Left lung (tissue), 4 donors: ENCODE measurements at regions not wholly inside any gene's neighbourhood (a gene's known extent, or its start where the extent isn't known, plus 50 kb on each side); places are given as distances from the start of the nearest gene placed in this dataset.
"Not testable (repeated sequence)": the region's sequence is repeated elsewhere in the genome, so short reads cannot be mapped to it uniquely, and the experiment has no call there.

Experiments
- ATAC-seq: fragments of 200-7000 bp; cut with Tn5 transposase; one replicate; pipeline ENCODE4 v1.9.1; 2020; ENCODE audit warnings: moderate library complexity
- DNase-seq, 4 donors: peaks; one replicate each; pipeline ENCODE4 v3.0.0-alpha.2; 2013 to 2020
- H3K27ac ChIP-seq, 2 donors: fragments of 200-600 bp; sonication (generic) in 1 of 2; one replicate each; pipeline versions ENCODE4 v1.5.0 to v1.8.0; 2020 to 2021
- H3K27me3 ChIP-seq, 2 donors: fragments of 200-600 bp; sonication (generic) in 1 of 2; one replicate each; pipeline versions ENCODE4 v1.5.0 to v1.8.0; 2020 to 2021
- H3K36me3 ChIP-seq, 2 donors: fragments of 200-600 bp; sonication (generic) in 1 of 2; one replicate each; pipeline versions ENCODE4 v1.5.0 to v1.8.0; 2020 to 2021
- H3K4me1 ChIP-seq, 2 donors: fragments of 200-600 bp; one replicate each; pipeline ENCODE4 v1.8.0; 2021
- H3K4me3 ChIP-seq, 2 donors: fragments of 200-600 bp; sonication (generic) in 1 of 2; one replicate each; pipeline versions ENCODE4 v1.5.0 to v1.8.0; 2020 to 2021; ENCODE audit warnings: mild to moderate bottlenecking in 1 of 2
- H3K9me3 ChIP-seq, 2 donors: fragments of 200-600 bp; sonication (generic) in 1 of 2; one replicate each; pipeline versions ENCODE4 v1.5.0 to v1.8.0; 2020 to 2021
- CTCF ChIP-seq, 2 donors: fragments of 200-600 bp; sonication (generic) in 1 of 2; IDR thresholded peaks; one replicate each; pipeline versions ENCODE4 v1.5.0 to v1.8.0; 2021; ENCODE audit warnings: antibody characterized with exemption in 2 of 2
- intact Hi-C, 2 donors: fragments of 100-400 bp; cut with DNase I; formaldehyde crosslinking; loops; one replicate each; pipeline versions ENCODE4 v1.11.2 to v1.14.2; 2022
- donor health status: DM: no; HTN: yes; CAD: no.
- donor health status: DM: no; HTN: no; CAD: no.

GRCh38 chr1:101483982-101484688, 247.3 kb downstream of the S1PR1 start:
- Histone ChIP-seq H3K9me3 (no peaks in the 10 kb centered on the region), H3K36me3 (no peaks in the 10 kb centered on the region), H3K27ac (no peak overlapping the region), H3K4me1 (peaks cover 0 to 3% of the 10 kb centered on the region in 2 donors), H3K4me3 (no peak overlapping the region), H3K27me3 (no peaks in the 10 kb centered on the region)
- ATAC-seq (no peak), DNase-seq (peak in 2 of 4 donors; percentile 89 to 90)
- intact Hi-C loops: no loop called here
- no peak for TF ChIP-seq CTCF (IDR thresholded peaks at IDR 0.05)

- intact Hi-C loops: no loop called here
- H3K27ac ChIP-seq: no peak overlapping the region
- H3K4me1 ChIP-seq: peaks cover 0 to 3% of the 10 kb centered on the region in 2 donors
- no peaks in the 10 kb centered on the region for H3K36me3 ChIP-seq
- no peak overlapping the region for H3K4me3 ChIP-seq
- TF ChIP-seq CTCF (IDR thresholded peaks at IDR 0.05): no peak
- H3K9me3 ChIP-seq: no peaks in the 10 kb centered on the region
- no peak for ATAC-seq
- H3K27me3 ChIP-seq: no peaks in the 10 kb centered on the region
- DNase-seq: peak in 2 of 4 donors; percentile 91 to 94
These were observed 248.0 kb downstream of the S1PR1 start for GRCh38 chr1:101484689-101485338.

GRCh38 chr1:101485712-101486111, 248.9 kb downstream of the S1PR1 start:
- Histone ChIP-seq H3K27me3 (no peaks in the 10 kb centered on the region), H3K4me3 (no peak overlapping the region), H3K36me3 (no peaks in the 10 kb centered on the region), H3K4me1 (peaks cover 0 to 3% of the 10 kb centered on the region in 2 donors), H3K27ac (peak overlapping the region in 1 of 2 donors; percentile 25), H3K9me3 (no peaks in the 10 kb centered on the region)
- TF ChIP-seq CTCF (IDR thresholded peaks at IDR 0.05): no peak
- ATAC-seq (peak; percentile 41), DNase-seq (peak in 1 of 4 donors; percentile 12)
- intact Hi-C loops: no loop called here

GRCh38 chr1:101492144-101492543, 255.3 kb downstream of the S1PR1 start:
- DNase-seq, ATAC-seq, H3K36me3 ChIP-seq, H3K4me3 ChIP-seq, intact Hi-C loops, H3K9me3 ChIP-seq, H3K27me3 ChIP-seq, H3K4me1 ChIP-seq, H3K27ac ChIP-seq: not testable (repeated sequence)

GRCh38 chr1:101493920-101494319, 257.1 kb downstream of the S1PR1 start:
- ATAC-seq: not testable (repeated sequence)

GRCh38 chr1:101496109-101496508, 259.3 kb downstream of the S1PR1 start:
- no peaks in the 10 kb centered on the region for H3K27me3 ChIP-seq
- no peak overlapping the region for H3K27ac ChIP-seq
- no peaks in the 10 kb centered on the region for H3K9me3 ChIP-seq
- no peak overlapping the region for H3K4me3 ChIP-seq
- no peak for TF ChIP-seq CTCF (IDR thresholded peaks at IDR 0.05)
- no peaks in the 10 kb centered on the region for H3K36me3 ChIP-seq
- DNase-seq (no peak), ATAC-seq (no peak)
- no peaks in the 10 kb centered on the region for H3K4me1 ChIP-seq
- intact Hi-C loops: no loop called here

More at GRCh38 chr1:101493920-101494319, 257.1 kb downstream of the S1PR1 start:
- H3K36me3 ChIP-seq, H3K27ac ChIP-seq, DNase-seq, H3K27me3 ChIP-seq, H3K4me3 ChIP-seq, H3K9me3 ChIP-seq, intact Hi-C loops, H3K4me1 ChIP-seq: not testable (repeated sequence)
